EL (cell line): ENCODE measurements at regions not wholly inside any gene's neighbourhood (a gene's known extent, or its start where the extent isn't known, plus 50 kb on each side); places are given as distances from the start of the nearest gene placed in this dataset.
"Not testable (repeated sequence)": the region's sequence is repeated elsewhere in the genome, so short reads cannot be mapped to it uniquely, and the experiment has no call there.

Experiments
- DNase-seq: peaks from one replicate; pipeline ENCODE4 v3.0.0-alpha.2; 2016

DNA sequence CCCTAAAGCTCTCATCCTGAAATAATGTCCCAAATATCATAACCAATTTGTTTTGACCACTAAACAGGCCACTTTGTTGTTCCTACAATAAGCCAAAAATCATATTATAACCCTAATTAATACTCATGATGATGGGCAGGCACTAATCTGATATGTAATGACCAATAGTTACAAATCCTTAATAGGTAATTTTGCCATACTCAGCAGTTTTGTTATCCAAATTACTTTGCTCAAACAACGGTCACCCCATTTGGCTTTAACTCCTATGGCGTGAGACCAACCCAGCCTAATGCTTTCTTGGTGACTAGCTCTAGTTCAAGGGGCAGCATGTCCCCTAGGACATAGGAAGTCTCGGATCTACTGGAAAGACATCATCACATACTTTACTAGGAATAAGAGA is 123.2 kb upstream of the ID4 start:
- no peak for DNase-seq

DNA sequence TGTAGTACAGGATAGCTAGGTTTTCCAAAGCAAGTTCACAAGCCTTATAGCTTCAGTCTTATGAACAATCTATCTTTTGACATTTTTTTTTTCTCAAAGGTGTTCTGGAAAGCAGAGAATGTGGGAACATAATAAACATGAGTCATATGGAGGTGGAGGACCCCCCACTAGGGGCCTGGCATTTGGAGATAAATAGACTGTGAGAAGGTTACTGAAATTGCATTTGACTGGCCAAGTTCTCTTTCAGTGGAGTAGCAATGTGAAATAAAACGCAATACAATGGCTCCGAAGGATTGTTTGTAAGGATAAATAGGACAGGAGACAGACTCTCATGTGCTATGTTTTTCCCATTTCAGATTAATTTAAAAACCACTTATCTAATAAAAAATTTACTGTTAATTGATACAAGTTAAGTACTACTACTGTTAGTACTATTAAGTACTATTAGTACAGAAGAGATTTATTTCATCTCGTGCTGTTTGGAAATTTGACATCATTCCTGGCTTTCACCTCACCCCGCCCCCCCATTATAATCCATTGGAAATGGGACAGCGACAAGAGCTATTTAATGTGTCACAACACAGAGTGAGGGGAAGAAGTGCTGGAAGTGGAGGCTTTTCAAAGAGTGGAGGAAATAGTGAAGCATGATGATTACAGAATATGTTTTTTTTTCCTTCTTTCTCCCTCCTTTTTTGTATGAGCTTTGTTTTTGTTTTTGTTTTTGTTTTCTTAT is 122.6 kb upstream of the ID4 start:
- no peak for DNase-seq

DNA sequence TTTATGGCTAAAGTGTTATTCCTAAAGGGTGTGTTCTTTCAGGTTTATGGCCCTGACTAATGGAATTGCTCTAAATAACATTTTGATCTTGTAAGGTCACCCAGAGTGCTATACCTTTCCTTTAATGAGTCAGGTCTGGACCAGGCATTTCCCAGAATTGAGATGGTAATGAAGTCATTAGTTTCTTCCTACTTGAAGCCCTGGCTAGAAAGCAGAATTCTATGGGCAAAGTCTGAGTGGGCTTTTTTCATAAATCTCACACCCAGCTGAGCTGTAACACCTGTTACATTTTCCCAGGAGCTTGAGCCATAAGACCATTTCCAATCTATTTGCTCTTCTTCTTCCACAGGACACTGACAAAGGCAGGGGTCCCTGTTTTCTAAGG is 122.0 kb upstream of the ID4 start:
- no peak for DNase-seq

DNA sequence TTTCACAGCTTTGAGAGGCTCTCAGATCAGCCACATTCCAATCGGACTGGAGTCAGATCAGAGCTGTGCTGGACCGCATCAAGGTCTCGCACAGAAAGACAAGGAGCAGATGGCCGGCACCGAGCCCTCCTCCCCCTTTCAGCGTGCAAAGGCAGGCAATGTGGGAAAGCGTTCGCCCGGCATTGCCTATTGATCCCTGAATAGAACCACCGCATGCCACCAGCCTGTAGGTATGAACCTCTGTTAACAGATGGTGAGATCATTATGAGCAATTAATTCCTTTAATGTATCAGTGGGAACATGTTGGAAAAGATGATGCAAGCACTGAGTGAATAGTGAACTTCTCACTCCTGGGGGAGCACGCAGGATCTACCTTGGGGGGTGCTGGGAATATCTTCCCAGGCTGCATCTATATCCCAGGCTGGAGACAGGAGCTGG is 117.5 kb upstream of the ID4 start:
- peak; percentile 72 for DNase-seq

DNA sequence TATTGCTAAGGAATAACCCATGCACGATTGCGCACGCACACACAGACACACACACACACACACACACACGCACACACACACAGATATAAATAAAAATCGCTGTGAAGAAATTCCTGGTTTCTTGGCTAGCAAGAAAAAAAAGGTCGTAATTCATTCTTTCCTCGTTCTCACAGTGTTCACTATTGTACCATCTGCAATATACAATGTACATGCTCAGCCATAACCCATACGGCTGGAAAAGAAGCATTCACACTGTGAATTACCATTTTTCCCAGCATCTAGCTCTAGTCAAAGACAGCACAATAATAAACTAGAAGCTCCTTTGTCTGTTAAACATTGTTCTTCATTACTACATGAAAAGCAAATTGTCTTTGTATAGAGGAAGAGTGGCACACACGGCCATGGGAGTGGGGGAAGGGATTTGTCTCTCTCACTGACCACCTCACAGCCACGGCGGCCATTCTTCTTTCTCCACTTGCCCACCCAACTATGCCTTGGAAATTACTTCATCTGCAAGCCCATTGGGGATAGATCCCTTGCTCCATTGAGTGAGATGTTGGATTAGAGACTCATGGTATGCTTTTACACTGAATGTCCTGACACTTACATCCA is 115.3 kb upstream of the ID4 start:
- DNase-seq = no peak

DNA sequence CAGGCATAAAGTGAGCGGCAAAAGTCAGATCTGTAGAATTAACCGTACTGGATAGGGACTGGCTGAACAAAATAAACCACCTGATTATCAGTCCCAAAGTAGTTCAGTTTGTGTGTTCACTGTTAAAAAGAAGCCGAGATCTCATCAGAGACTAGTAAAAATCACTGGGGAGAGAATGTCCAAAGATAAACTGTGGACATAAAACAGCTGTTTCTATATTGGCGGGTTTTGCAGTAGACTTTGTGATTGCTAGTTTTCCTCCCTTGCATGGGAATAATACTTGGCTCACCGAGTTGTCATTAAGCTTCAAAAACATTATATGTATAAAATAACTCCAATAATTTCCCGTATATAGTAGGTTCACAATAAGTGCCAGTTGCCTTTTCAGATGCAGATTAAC is 114.2 kb upstream of the ID4 start:
- no peak for DNase-seq

DNA sequence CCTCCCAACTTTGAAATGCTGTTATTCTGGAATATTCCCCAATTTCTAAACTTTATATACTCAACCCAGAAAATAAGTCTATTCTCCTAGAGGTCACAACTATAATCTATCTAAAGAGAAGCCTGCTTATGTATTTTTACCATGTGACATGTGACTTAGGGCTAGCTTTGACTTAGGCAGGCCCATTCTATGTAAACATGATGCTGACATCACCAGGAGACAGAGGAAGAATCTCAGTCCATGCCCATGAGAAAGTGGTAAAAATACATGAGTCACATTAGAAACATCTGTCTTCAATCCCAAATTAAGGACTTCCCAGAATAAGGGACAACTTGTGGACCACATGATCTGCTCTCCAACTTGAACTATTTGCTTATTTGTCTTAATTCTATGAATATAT is 113.6 kb upstream of the ID4 start:
- DNase-seq = peak; percentile 85

DNA sequence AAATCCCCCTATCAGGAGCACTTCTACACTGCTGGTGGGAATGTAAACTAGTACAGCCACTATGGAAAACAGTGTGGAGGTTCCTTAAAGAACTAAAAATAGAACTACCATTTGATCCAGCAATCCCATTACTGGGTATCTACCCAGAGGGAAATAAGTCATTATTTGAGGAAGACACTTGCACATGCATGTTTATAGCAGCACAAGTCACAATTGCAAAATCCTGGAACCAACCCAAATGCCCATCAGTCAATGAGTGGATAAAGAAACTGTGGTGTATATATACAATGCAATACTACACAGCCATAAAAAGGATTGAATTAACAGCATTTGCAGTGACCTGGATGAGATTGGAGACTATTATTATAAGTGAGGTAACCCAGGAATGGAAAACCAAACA is 111.7 kb upstream of the ID4 start:
- DNase-seq = not testable (repeated sequence)

DNA sequence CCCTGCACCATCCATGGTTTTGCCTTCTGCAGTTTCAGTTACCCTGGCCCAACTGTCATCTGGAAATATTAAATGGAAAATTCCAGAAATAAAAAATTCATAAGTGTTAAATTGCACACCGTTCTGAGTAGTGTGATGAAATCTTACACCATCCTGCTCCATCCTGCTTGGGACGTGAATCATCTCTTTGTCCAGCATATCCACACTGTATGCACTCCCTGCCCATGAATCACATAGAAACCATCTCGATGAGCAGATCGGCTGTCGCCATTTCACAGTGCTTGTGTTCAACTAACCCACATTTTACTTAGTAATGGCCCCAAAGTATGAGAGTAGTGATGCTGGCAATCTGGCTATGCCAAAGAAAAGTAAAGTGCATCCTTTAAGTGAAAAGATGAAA is 105.9 kb upstream of the ID4 start:
- peak; percentile 93 for DNase-seq

DNA sequence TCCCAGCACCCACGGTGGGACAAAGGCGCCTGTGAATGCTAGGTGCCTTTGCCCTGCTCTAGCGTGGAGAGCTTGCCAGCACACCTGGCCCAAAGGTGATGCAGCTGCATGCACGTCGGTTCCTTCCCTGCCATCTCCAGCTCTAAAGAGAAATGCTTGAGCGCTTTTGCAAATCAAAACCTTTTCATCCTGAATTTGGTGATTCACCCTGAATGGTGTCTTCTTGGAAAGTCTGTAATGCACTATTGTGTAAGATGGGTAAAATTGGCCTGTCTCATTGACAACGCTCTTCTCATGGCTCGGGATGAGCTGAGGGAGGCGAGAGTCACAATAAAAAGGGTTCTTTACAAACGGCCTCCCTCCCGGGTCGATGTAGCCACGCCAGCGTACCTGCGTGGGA is 103.1 kb upstream of the ID4 start:
- no peak for DNase-seq

DNA sequence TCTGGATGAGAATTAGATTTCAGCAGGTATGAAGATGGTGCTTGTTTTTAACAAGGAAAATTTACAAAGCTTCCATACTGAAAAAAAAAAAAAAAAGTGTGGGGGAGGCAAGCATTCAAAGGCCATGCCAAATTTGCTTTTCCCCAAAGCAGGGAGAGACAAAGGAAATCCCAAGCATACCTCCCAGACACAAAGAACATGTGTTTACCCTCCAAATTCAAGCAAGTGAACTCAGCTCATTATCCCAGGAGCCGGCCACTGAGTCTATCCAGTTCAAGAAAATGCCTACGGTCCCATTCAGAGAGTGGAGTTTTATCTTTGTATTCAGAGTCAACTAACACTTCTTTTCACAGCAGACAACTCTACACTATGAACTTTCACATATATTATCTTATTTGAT is 102.7 kb upstream of the ID4 start:
- DNase-seq = no peak

DNA sequence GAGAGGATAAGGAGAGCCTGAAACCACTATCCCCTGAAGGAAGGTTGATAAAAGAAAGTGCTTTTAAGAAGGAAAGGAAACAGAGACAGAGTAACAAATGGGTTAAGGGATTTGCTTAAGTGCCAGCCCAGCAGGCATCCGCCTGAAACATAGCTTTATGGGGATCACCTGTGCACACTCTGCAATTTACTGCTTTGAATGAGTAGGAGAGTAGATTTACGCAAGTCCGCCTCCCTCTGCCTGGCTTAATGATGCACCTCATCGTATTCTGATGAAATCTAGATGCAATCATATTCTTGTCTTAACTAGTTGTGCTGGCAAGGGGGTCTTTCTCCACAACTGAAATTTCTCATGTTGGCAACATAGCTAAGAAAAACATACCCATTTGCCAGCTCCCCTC is 101.1 kb upstream of the ID4 start:
- no peak for DNase-seq

DNA sequence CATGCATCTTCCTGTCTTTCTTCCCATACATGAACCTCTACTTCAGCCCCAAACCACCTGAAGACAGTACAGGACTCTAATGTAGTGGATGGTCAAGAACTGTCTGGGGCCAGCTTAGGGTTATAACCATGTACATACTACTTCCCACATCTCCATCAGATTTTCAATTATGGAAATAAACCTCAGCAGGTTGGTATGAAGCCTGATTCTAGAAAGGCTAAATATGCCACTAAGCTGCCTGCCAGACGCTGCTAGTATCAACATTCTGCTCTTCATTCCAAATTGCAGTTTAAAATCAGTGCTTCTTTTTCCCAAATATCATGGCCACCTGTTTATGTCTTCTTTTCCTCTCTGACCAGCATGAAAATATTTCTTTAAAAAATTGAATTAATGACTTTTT is 99.2 kb upstream of the ID4 start:
- DNase-seq = no peak

DNA sequence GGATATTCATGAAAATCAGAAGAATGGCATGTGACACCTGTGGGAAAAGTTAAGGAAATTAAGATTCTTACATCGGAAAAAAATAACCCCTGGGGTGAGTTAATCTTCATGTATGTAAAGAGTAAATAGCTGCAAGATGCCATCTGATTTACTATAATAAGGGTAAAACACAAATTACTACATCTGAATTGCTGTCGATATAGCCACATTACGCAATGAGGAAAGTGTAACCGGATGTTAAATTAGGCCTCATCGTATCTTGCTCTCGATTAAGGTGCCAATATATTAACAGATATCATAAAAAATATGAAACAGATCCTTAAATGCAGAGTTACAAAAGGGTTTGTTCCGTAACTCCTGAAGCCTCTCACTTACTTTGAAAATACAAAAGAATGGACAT is 87.4 kb upstream of the ID4 start:
- no peak for DNase-seq

DNA sequence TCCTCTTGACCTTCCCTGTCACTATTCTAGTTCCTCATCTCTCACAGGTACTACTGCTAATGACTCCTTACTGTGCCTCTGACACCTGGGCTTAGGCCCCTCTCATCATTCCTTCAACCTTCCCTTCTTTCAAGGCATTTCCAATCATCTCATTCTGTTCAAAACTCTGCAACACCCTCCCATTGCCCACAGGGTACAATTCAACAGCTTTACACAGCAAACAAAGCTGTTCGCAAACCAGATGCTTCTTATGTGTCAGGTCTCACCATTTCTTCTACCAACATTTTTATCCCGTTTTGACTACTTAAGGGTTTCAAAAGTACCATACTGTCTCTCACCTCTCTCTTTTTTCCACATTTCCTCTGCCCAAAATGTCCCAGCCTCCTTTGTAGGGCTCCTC is 84.4 kb upstream of the ID4 start:
- DNase-seq = no peak

DNA sequence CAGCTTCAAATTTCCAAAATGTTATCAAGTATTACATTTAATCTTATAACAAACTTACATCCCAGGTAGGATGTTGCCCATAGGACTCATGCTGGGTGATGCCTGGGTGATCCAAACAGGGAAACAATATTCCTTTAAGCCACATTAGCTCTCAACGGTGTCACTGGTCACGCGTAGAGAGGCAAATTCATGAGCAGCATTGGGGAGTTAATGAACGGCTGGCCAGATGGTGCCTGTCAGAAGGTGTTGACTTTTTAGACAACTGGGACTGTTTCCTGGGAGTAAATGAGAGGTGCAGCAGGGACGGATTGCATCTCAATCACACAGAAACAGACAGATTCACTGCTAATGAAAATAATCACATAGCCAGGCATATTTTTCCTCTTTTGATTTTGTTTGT is 83.3 kb upstream of the ID4 start:
- no peak for DNase-seq

DNA sequence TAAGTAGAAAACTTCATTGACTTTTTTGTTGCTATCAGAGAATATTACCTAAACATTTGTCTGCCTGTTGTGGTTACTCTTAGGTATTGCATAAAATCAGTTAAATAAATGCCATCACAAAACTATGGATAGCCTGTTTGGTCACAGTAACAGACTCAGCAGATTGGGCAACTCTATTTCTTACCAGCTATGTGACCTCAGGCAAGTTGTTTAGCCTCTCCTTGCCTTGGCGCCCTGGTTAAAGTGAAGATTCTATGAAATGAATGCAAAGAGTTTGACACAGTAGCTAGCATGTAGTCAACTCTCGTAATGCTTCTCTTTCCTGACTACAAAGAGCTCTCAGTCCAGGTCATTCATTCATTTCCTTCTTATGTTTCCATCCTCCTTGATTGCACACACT is 82.5 kb upstream of the ID4 start:
- DNase-seq = no peak

DNA sequence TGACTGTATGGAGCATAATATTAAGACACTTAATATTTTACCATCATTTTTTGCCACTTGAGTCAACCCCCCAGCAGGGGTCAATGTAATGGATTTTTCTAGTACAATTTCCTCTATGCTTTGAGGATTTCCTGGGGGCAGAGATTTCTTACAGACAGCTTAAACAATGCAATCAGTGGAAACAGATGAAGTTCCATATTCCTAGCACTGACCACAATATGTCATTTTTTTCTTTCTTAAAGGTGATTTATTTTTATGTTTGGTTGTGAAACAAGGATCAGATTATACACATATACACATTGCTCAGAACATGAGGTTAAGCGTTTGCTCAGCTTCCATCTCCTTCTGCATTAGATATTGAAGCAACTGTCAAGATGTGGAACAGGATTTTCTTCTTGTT is 82.0 kb upstream of the ID4 start:
- DNase-seq = peak; percentile 11

DNA sequence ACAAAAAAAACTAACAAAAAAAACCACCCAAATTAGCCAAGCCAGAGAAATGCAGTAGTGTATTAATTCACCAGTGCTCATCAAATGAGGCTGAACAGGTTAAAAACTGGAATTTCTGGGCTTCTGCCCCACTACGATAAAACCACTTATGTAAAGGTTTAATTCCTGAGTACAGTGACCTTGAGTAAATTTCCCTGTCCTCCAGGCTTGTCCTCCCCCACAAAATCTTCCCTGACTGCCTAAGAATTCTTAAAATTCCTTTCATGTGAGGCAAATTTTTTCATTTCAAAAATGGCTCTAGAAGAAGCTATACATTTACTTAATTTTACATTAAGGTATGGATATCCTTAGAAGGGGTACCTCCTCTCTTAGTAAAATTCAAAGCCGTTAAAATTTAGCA is 80.1 kb upstream of the ID4 start:
- DNase-seq = peak; percentile 78

DNA sequence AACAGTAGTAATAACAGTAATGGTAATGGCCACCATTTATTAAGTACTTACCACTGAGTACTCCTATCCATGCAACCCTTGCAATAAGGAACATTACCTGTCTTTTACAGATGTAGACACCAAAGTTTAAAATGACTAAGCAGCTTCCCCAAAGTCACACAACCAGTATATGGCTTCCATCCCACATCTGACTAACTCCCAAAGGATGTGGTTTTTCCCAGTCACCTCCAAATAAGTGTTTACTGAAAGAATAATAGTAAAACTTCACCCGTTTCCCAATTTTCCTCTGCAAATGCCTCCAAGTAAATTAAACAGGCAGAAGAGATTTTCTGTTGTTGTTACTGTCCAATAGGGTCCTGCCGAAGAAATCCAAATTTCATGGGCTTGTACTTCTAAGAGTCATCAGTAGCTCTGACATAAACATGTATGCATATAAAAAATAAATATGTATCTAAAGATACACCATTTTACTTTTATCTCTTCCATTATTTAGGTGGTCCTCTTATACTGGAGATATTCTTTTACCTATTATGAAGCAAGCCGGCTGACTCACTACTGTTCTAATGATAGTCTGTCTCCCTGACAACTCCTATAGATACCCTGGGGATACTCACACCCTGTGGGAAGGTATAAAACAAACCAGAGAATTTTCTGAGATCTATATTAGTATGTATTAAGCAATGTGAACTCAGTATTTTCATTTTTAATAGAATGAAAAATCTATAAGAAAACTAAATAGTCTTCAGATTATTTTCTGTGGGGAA is 77.9 kb upstream of the ID4 start:
- DNase-seq = peak; percentile 80

DNA sequence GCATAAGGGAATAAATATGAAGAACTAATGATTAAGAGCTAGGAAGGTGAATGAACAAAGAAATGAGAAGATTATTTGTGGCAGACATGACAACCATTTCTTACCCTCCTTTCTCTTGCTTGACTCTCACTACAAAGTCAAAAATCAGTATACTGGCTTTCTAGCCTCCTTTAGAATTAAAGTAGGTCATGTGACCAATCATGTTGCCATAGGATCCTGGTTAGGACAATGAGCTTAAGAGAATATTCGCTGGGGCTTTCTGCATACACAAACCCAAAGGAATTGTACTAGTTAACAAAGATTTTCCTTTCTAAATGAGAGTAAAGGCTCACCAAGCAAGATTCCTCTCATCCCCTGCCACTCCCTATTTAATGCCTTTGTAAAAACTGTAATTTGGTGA is 76.0 kb upstream of the ID4 start:
- no peak for DNase-seq

DNA sequence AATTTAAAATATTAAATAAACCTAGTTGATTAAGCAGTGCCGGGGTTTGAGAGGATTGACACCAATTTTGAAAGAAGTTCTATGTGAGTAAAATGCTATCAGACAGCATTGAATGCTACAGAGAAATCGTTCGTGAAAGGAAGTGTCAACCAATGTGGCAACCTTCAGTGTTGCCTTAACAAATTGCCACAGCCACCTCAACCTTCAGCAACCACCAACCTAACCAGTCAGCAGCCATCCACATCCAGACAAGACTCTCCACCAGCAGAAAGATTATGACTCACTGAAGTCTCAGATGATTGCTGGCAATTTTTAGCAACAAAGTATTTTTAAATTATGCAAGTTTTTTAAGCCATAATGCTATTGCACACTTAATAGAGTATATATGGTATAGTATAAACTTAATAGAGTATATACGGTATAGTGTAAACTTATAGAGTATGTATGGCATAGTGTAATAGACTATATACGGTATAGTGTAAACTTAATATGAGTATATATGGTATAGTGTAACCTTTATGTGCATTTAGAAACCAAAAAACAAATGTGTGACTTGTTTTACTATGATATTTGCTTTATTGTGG is 65.3 kb upstream of the ID4 start:
- DNase-seq = peak; percentile 23

DNA sequence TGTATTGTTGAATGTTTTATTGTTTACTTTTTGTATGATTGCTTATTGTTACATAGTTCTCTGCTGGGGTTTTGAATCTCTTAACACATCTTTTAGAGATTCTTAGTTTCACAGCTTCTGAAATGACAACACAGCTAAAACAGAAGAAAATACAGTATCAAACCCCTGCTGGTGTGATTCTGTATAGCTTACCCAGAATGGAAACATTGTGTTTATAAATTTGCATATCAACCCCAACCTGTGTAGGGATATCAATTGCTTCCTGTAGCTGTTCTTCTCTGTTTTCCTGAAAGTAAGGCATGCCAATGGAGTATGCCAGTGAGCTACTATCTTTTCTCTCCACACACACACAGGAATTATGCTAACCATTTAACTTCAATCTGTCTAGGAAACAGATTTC is 64.3 kb upstream of the ID4 start:
- no peak for DNase-seq

DNA sequence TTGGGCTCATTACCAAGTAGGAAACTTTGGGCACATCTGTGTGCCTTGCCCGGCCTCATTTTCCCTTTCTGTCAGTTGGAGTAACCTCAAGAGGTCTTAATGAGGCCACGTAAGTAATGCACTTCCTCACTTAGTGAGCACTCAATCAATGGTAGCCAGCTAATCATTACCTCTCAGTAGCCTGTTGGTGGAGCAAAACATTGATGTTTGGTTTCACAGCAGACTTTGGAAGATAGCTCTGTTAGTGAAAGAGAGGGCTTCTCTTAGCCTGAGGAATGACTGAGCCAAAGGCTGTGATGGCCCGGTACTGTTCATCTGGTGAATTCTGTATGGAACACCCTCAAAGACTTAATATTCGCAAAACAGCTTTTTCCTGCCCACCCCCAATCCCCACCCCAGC is 55.9 kb upstream of the ID4 start:
- DNase-seq = no peak
